ENCODE measurements at regions not wholly inside any gene's neighbourhood (a gene's known extent, or its start where the extent isn't known, plus 50 kb on each side); places are given as distances from the start of the nearest gene placed in this dataset.

DNA sequence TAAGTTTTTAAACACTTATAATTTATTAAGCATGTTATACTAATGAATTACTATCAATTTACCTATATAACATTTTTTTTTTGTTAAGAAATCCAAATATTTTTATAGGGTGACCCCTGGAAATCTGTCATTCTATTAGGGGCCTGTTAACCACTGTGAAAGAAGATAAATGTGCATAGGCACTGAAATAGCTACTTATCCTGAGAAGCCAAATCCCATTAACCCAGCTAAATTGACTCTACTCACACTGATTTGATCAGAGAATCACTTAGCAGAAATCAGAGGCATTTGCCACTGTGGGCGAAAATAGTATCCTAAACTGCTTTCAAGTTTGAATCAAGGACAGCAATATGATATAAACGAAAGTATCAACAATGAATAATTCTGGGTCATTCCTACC, 90.0 kb upstream of the GULP1 start:
- intact Hi-C loops (cut with micrococcal nuclease) = no loop called here

DNA sequence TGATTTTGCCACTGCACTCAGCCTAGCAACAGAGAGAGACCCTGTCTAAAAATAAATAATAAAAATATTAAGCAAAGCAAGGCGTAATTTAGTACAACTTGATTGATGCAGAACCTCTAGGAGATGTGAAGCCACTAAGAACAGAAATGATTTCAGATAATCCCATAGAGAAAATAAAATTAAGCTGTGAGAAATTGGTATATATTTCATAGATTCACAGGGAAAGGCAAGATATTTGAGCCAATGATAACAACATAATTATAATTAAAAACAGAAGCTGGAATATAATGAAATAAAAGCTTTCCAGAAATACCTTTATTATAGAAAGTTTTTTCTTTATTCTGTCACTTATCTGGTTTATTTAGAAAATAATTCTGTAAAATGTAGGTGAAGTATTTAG, 88.9 kb upstream of the GULP1 start:
- intact Hi-C loops (cut with micrococcal nuclease) = no loop called here

DNA sequence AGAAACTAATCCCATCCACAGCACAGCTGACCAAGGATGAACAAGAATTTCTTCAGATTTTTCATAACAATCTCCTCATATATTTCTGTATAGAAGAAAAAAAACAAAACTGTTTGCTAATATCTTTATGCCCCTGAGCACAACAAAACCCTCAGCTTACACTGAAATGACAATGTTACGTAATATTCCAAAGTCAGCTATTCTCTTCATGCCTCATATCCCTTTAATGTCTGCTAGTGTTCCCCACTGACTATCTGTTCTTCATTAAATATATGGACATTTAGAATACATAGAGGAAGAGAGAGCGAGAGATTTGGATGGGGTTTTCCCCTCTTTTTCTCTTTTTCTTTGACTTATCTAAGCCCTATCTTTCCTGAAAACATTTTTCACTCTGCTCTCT, 87.9 kb upstream of the GULP1 start:
- intact Hi-C loops (cut with micrococcal nuclease) = no loop called here

DNA sequence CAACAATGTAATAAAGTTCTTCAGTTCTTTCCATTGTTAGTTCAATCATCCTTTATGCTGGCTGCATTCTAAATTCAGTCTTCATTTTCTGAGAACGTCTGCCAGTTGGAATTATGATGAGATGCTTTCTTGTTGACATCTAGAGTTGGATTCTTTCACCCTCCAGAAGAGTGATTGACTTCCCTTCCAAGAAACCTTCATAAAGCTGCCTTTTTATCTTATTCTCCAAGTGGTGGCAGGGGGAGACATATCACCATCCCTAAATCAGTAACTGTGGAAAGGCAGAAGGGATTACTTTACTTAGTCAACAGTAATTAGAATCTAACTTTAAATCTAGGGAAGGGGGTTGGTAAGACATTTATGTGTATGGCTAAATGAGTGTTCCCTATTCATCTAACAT, 86.8 kb upstream of the GULP1 start:
- intact Hi-C loops (cut with micrococcal nuclease) = no loop called here

DNA sequence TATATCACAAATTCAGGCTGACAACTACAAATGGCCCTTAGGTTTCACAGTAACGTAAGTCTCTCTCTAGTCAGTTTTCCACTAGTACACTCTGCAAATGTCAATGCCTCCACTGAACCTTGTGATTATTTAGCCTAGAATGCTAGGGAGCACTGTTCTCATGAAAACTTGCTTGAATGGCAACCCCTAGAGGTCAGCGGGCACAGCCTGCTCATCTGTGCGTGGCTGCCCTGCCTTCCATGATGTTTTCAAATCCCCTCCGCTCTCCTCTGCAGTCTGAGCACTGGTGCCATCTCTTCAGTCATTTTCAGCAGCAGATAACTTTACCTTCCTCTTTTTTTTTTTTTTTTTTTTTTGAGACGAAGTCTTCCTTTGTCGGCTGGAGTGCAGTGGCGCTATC, 84.1 kb upstream of the GULP1 start:
- intact Hi-C loops (cut with micrococcal nuclease) = no loop called here

DNA sequence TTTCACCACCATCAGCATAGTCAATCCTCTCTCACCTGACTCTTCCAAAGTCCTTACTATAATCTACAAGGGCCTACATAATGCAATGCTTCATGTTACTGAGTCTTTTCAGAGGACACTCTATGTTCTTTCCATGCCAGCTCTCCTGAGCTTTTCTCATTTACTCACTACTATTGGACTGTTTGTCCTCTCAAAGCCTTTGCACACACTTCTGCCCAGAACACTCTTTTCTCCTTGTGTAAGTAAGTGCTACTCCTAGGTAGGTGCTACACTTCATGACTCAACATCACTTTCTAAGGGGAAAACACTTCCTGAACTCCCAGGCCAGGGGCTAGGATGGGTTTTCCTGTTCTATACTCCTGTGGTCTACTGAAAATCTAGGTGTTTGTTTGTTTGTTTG, 82.5 kb upstream of the GULP1 start:
- intact Hi-C loops (cut with micrococcal nuclease) = no loop called here

DNA sequence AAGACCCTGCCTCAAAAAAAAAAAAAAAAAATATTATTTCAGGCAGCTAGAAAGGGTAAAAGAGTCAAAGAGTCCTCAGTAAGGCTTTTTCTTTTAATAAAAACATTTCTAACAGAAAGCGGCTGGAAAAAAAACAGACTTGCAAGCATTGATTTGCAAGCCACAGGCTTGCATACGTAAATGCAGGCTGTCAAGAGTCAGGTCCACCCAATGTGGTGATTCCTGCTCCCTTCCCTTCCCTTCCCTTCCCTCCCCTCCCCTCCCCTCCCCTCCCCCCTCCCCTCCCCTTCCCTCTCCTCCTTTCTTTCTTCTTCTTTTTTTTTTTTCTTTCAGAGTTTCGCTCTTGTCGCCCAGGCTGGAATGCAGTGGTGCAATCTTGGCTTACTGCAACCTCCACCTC, 74.4 kb upstream of the GULP1 start:
- intact Hi-C loops (cut with micrococcal nuclease) = no loop called here

DNA sequence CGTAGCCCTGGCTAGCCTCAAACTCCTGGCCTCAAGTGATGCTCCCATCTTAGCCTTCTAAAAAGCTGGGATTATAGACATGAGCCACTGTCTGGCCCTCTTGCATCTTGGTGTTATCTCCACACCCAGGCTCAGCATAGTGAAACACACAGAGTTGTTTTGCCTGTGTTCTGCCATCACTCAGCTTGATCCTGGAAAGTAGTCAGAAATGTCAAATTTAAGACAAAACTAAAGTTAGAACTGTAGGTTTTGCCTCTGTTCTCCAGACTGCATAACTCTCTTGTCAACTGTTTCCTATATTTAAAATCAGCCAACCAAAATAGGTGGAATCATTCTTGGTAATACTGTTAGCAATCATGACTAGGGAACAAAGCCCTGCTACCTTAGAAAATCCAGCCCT, 72.1 kb upstream of the GULP1 start:
- intact Hi-C loops (cut with micrococcal nuclease) = no loop called here

DNA sequence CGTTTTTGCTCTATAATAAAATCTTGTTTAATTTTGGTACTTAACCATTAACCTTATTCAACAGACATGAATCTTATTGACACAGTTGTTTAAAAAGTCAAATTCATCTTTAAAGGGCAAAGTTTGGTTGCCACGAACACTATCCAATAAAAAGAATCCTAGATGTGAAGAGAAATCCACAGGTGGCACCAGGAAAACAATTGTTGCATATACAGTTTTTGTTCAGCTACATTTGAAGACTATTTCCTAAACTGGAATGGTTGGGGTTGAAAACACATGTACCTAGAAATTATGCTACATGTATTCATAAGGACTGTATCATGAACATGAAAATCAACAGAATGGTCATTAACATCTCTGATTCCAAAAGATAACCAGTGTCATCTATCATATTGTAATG, 71.1 kb upstream of the GULP1 start:
- intact Hi-C loops (cut with micrococcal nuclease) = no loop called here

DNA sequence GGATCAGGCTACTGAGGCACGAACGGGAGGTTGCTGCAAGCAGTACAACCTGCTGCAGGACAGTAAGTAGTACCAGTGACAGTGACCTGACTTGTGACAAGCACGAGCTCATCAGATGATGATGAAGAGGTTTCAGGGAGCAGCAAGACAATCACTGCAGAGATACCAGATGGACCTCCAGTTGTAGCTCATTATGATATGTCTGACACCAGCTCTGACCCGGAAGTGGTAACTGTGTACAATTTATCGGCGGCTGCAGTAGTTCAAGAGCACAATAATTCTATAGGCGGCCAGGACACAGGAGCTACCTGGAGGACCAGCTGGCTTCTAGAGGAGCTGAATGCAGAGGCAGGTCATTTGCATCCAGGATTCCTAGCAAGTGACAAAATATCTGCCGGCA, 64.0 kb upstream of the GULP1 start:
- intact Hi-C loops (cut with micrococcal nuclease) = no loop called here

DNA sequence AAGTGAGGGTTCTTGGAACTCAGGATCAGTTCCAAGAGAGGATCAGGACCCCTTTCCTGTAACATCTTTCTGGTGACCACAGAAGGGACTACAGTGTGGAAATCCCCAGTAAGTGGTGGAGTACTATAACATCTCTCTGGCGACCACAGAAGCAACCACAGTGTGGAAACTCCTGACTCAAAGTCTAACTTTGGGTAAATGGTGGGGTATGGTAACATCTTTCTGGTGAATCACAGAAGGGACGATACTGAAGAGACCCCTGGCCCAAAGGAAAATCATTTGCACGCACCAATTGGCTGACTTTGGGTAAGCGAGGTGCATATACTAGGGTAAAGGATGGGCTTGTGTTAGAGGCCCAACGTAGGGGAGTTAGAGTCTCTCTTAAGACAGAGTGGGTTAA, 56.3 kb upstream of the GULP1 start:
- intact Hi-C loops (cut with micrococcal nuclease) = no loop called here

DNA sequence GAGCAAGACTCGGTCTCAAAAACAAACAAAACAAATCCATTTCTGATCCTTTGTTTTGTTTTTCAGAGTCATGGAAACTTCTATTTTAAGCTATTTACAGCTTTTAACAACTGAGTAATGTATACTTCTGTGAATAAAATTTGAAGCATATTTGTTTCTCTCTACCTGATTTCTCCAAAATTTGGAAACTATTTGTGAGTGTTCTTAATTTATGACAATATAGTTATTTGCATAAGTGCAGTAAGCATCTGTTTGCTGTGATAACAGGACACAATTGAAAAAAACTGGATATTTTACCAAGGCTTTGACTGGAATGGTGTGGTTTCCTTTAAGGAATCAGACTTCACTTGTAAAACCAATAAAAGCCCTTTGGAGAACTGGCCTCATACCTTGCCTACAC, 53.3 kb upstream of the GULP1 start:
- intact Hi-C loops (cut with micrococcal nuclease) = no loop called here

Data from T-helper 2 cell treated with Interferon-gamma antibody and Interleukin-4, amounts not matched to agents 100 ng/mL and 5 ng/mL, for 36 hours (primary cell).